Breast epithelium (tissue), 4 donors: ENCODE measurements at regions not wholly inside any gene's neighbourhood (a gene's known extent, or its start where the extent isn't known, plus 50 kb on each side); places are given as distances from the start of the nearest gene placed in this dataset.

ENCODE experiments used
- DNase-seq, 2 donors: peaks; one replicate each; pipeline ENCODE4 v3.0.0-alpha.2; 2019; ENCODE audit warnings: low spot score in 2 of 2
- H3K27ac ChIP-seq, 2 donors: fragments of 200-600 bp; sonication (generic) in 1 of 2; one replicate each; pipeline ENCODE4 v1.5.1; 2016 to 2019; ENCODE audit warnings: mild to moderate bottlenecking in 1 of 2
- H3K27me3 ChIP-seq, 2 donors: fragments of 200-600 bp; sonication (generic) in 1 of 2; one replicate each; pipeline versions ENCODE4 v1.5.1 to v1.6.0; 2017 to 2019; ENCODE audit warnings: control low read depth in 1 of 2, mild to moderate bottlenecking in 1 of 2
- H3K36me3 ChIP-seq: fragments of 200-600 bp; one replicate; pipeline ENCODE4 v1.5.1; 2019
- H3K4me1 ChIP-seq, 2 donors: fragments of 200-600 bp; sonication (generic); one replicate each; pipeline ENCODE4 v1.5.1; 2016 to 2019; ENCODE audit warnings: control low read depth in 1 of 2
- H3K4me3 ChIP-seq, 3 donors: fragments of 200-600 bp; sonication (generic); 1 replicate in 2 of 3; 2 replicates in 1 of 3; pipeline ENCODE4 v1.5.1; 2016 to 2019; ENCODE audit warnings: mild to moderate bottlenecking in 3 of 3, moderate library complexity in 2 of 3
- H3K9me3 ChIP-seq, 2 donors: fragments of 200-600 bp; sonication (generic) in 1 of 2; one replicate each; pipeline ENCODE4 v1.5.1; 2016 to 2019; ENCODE audit warnings: control low read depth in 1 of 2
- CTCF ChIP-seq, 3 donors: fragments of 450-650 bp; IDR thresholded peaks; one replicate each; pipeline ENCODE4 v1.5.1; 2016 to 2017; ENCODE audit warnings: antibody characterized with exemption in 3 of 3, mild to moderate bottlenecking in 3 of 3, moderate library complexity in 3 of 3
- POLR2A ChIP-seq: fragments of 450-650 bp; IDR thresholded peaks from one replicate; pipeline ENCODE4 v1.6.1; 2016; ENCODE audit warnings: antibody characterized with exemption, mild to moderate bottlenecking, moderate library complexity
- POLR2AphosphoS5 ChIP-seq, 3 donors: sonication (generic); formaldehyde crosslinking; IDR thresholded peaks; one replicate each; pipeline ENCODE4 v1.6.1; 2017; ENCODE audit warnings: antibody characterized with exemption in 3 of 3
- intact Hi-C: fragments of 100-400 bp; cut with DNase I; formaldehyde crosslinking; loops from one replicate; pipeline ENCODE4 v1.15.1; 2023; ENCODE audit warnings: low total_unique reads

- Histone ChIP-seq H3K9me3 (no peaks in the 10 kb centered on the region), H3K4me1 (no peaks in the 10 kb centered on the region), H3K27me3 (no peaks in the 10 kb centered on the region), H3K27ac (peak overlapping the region in 1 of 2 donors; percentile 33), H3K4me3 (no peak overlapping the region), H3K36me3 (no peaks in the 10 kb centered on the region)
- intact Hi-C loops = no loop called here
- peak in 1 of 2 donors; percentile 34 for DNase-seq
- TF ChIP-seq POLR2AphosphoS5 (IDR thresholded peaks at IDR 0.05) (no peak), POLR2A (no peak), CTCF (IDR thresholded peaks at IDR 0.05) (no peak)
These were observed 190.3 kb downstream of the TLE1 start for GRCh38 chr9:81499021-81499454.

- intact Hi-C loops = no loop called here
- H3K27ac ChIP-seq = no peak overlapping the region
- no peaks in the 10 kb centered on the region for H3K9me3 ChIP-seq
These were observed 190.8 kb downstream of the TLE1 start for GRCh38 chr9:81498576-81498975.

DNA sequence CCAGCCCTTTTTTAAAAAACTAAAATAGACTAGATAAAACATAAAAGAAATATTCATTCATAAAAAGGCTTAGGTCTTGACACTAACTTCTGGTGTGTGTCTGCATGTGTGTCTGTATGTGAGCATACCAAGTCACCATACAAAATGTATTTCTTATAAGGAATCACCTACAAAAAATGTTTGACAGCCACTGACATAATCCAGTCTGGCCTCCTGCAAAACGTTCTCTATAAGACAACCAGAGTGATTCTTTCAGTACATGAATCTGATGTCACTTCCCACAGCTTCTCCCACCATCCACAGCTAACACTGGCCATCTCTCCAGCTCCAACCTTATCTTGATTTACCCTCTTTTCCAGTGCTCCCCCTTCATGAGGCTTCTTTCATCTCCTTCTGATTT lies 192.3 kb downstream of the TLE1 start:
- Histone ChIP-seq H3K4me3 (no peak overlapping the region), H3K27ac (no peak overlapping the region), H3K4me1 (no peaks in the 10 kb centered on the region), H3K9me3 (no peaks in the 10 kb centered on the region), H3K27me3 (no peaks in the 10 kb centered on the region), H3K36me3 (no peaks in the 10 kb centered on the region)
- intact Hi-C loops = no loop called here
- no peak for TF ChIP-seq CTCF (IDR thresholded peaks at IDR 0.05)
- TF ChIP-seq POLR2AphosphoS5 (IDR thresholded peaks at IDR 0.05) = no peak
- no peak for TF ChIP-seq POLR2A
- no peak for DNase-seq

More at GRCh38 chr9:81498576-81498975, 190.8 kb downstream of the TLE1 start:
- no peak for DNase-seq
- Histone ChIP-seq H3K4me3 (no peak overlapping the region), H3K36me3 (no peaks in the 10 kb centered on the region), H3K27me3 (no peaks in the 10 kb centered on the region), H3K4me1 (no peaks in the 10 kb centered on the region)
- TF ChIP-seq CTCF (IDR thresholded peaks at IDR 0.05) = no peak
- no peak for TF ChIP-seq POLR2A
- no peak for TF ChIP-seq POLR2AphosphoS5 (IDR thresholded peaks at IDR 0.05)

- TF ChIP-seq POLR2AphosphoS5 (IDR thresholded peaks at IDR 0.05) (no peak), CTCF (IDR thresholded peaks at IDR 0.05) (no peak), POLR2A (no peak)
- H3K4me3 ChIP-seq = no peak overlapping the region
- no peaks in the 10 kb centered on the region for H3K36me3 ChIP-seq
- no peak for DNase-seq
- no peaks in the 10 kb centered on the region for H3K9me3 ChIP-seq
- no peak overlapping the region for H3K27ac ChIP-seq
- intact Hi-C loops = no loop called here
- H3K27me3 ChIP-seq = no peaks in the 10 kb centered on the region
- no peaks in the 10 kb centered on the region for H3K4me1 ChIP-seq
These were observed 196.5 kb downstream of the TLE1 start for GRCh38 chr9:81492710-81493447.

DNA sequence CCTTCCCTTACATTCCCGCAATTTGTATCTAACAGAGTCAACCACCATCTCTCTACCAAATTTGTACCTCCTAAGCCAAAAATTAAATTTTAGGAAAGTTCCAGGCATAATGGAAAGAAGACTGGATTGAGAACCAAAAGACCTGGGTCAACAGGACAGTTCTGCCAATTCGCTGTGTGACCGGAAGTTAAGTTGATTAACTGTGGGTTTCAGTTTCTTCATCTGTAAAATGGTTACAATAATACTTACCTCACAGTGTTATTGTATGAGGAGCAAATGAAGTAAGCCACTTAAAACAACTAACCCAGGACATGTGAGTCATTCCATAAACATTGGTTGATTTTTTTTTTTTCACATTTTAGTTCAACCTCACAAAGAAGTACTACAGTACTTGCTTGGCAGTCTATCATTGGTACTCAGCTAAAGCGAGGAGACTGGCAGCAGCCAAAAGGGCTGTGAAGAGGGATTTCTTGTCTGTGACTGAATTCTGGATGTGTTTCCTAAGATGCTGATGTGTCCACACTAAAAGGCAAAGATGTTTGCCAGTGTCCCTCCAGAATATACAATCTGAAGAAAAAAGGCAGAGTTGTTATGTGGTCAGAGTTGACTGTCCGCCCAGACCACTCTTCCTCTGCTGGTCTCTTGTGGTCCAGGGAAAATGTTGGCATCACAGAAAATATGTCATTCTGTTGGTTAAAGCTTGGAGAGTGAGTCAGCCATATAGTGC lies 198.6 kb downstream of the TLE1 start:
- TF ChIP-seq CTCF (IDR thresholded peaks at IDR 0.05) (no peak), POLR2AphosphoS5 (IDR thresholded peaks at IDR 0.05) (no peak), POLR2A (no peak)
- no peak for DNase-seq
- Histone ChIP-seq H3K4me1 (no peaks in the 10 kb centered on the region), H3K36me3 (no peaks in the 10 kb centered on the region), H3K27ac (no peak overlapping the region), H3K27me3 (no peaks in the 10 kb centered on the region), H3K9me3 (no peaks in the 10 kb centered on the region), H3K4me3 (no peak overlapping the region)
- intact Hi-C loops = no loop called here
